Activated T-helper 2 cell treated with anti-CD3 and anti-CD28 coated beads, Interferon-gamma antibody, Interleukin-2, Interleukin-4, amounts not matched to agents 10 μg/mL and 5 μg/mL and 100 μg/mL, durations not matched to agents 14 hours and 24 hours and 36 hours (primary cell): ENCODE measurements at regions not wholly inside any gene's neighbourhood (a gene's known extent, or its start where the extent isn't known, plus 50 kb on each side); places are given as distances from the start of the nearest gene placed in this dataset.

Experiments
- DNase-seq: peaks from one replicate; pipeline ENCODE4 v3.0.0; 2021; ENCODE audit warnings: low spot score
- H3K27ac Mint-ChIP-seq: one replicate; pipeline ENCODE4 v1.8.0; 2021; ENCODE audit warnings: mixed read lengths
- H3K27me3 Mint-ChIP-seq: one replicate; pipeline ENCODE4 v1.8.0; 2021; ENCODE audit warnings: low read depth, mixed read lengths
- H3K36me3 Mint-ChIP-seq: one replicate; pipeline ENCODE4 v1.8.0; 2021; ENCODE audit warnings: low read depth, mixed read lengths
- H3K4me1 Mint-ChIP-seq: one replicate; pipeline ENCODE4 v1.8.0; 2021; ENCODE audit warnings: low read depth, mixed read lengths
- H3K4me3 Mint-ChIP-seq: one replicate; pipeline ENCODE4 v1.8.0; 2021; ENCODE audit warnings: low read depth, mild to moderate bottlenecking, moderate library complexity, mixed read lengths
- H3K9me3 Mint-ChIP-seq: one replicate; pipeline ENCODE4 v1.8.0; 2021; ENCODE audit warnings: mixed read lengths
- intact Hi-C: fragments of 100-400 bp; cut with micrococcal nuclease; formaldehyde crosslinking; loops from one replicate; pipeline ENCODE4 v1.15.1; 2023

- H3K4me1 Mint-ChIP-seq: no peaks in the 10 kb centered on the region
These were observed 314.9 kb downstream of the PMP22 start for GRCh38 chr17:14950216-14950615.

GRCh38 chr17:14947671-14948070, 317.5 kb downstream of the PMP22 start:
- intact Hi-C loops: no loop called here
- no peaks in the 10 kb centered on the region for H3K27me3 Mint-ChIP-seq
- no peaks in the 10 kb centered on the region for H3K36me3 Mint-ChIP-seq
- H3K4me1 Mint-ChIP-seq: no peaks in the 10 kb centered on the region
- no peak for DNase-seq
- H3K4me3 Mint-ChIP-seq: no peak overlapping the region
- H3K27ac Mint-ChIP-seq: no peak overlapping the region
- no peaks in the 10 kb centered on the region for H3K9me3 Mint-ChIP-seq

More at GRCh38 chr17:14950216-14950615, 314.9 kb downstream of the PMP22 start:
- DNase-seq: no peak
- no peak overlapping the region for H3K27ac Mint-ChIP-seq
- intact Hi-C loops: no loop called here
- H3K36me3 Mint-ChIP-seq: no peaks in the 10 kb centered on the region
- H3K27me3 Mint-ChIP-seq: no peaks in the 10 kb centered on the region
- H3K4me3 Mint-ChIP-seq: no peak overlapping the region
- no peaks in the 10 kb centered on the region for H3K9me3 Mint-ChIP-seq

- no peaks in the 10 kb centered on the region for H3K27me3 Mint-ChIP-seq
- H3K9me3 Mint-ChIP-seq: no peaks in the 10 kb centered on the region
- no peaks in the 10 kb centered on the region for H3K4me1 Mint-ChIP-seq
- no peak overlapping the region for H3K4me3 Mint-ChIP-seq
- intact Hi-C loops: no loop called here
- DNase-seq: no peak
- H3K27ac Mint-ChIP-seq: no peak overlapping the region
- no peaks in the 10 kb centered on the region for H3K36me3 Mint-ChIP-seq
These were observed 318.6 kb downstream of the PMP22 start for GRCh38 chr17:14946481-14946880.

GRCh38 chr17:14942526-14943190, 322.5 kb downstream of the PMP22 start:
- Mint-ChIP-seq H3K4me1 (no peaks in the 10 kb centered on the region), H3K27me3 (no peaks in the 10 kb centered on the region), H3K27ac (no peak overlapping the region), H3K9me3 (no peaks in the 10 kb centered on the region), H3K4me3 (no peak overlapping the region), H3K36me3 (no peaks in the 10 kb centered on the region)
- no peak for DNase-seq
- intact Hi-C loops: no loop called here

GRCh38 chr17:14940938-14941265, 324.2 kb downstream of the PMP22 start:
- DNase-seq: no peak
- no peaks in the 10 kb centered on the region for H3K9me3 Mint-ChIP-seq
- intact Hi-C loops: no loop called here
- H3K27ac Mint-ChIP-seq: no peak overlapping the region
- no peak overlapping the region for H3K4me3 Mint-ChIP-seq
- H3K36me3 Mint-ChIP-seq: no peaks in the 10 kb centered on the region
- H3K4me1 Mint-ChIP-seq: no peaks in the 10 kb centered on the region
- H3K27me3 Mint-ChIP-seq: no peaks in the 10 kb centered on the region

GRCh38 chr17:14940108-14940937, 324.8 kb downstream of the PMP22 start:
- Mint-ChIP-seq H3K4me1 (no peaks in the 10 kb centered on the region), H3K9me3 (no peaks in the 10 kb centered on the region), H3K27ac (no peak overlapping the region), H3K4me3 (no peak overlapping the region), H3K27me3 (no peaks in the 10 kb centered on the region), H3K36me3 (no peaks in the 10 kb centered on the region)
- intact Hi-C loops: no loop called here
- no peak for DNase-seq

GRCh38 chr17:14935845-14936485, 329.2 kb downstream of the PMP22 start:
- intact Hi-C loops: no loop called here
- H3K36me3 Mint-ChIP-seq: no peaks in the 10 kb centered on the region
- H3K9me3 Mint-ChIP-seq: no peaks in the 10 kb centered on the region

GRCh38 chr17:14935139-14935841, 329.8 kb downstream of the PMP22 start:
- intact Hi-C loops: no loop called here
- Mint-ChIP-seq H3K36me3 (no peaks in the 10 kb centered on the region), H3K4me3 (no peak overlapping the region), H3K27ac (no peak overlapping the region), H3K4me1 (no peaks in the 10 kb centered on the region), H3K27me3 (no peaks in the 10 kb centered on the region), H3K9me3 (no peaks in the 10 kb centered on the region)
- no peak for DNase-seq

More at GRCh38 chr17:14935845-14936485, 329.2 kb downstream of the PMP22 start:
- no peak overlapping the region for H3K27ac Mint-ChIP-seq
- H3K4me1 Mint-ChIP-seq: no peaks in the 10 kb centered on the region
- H3K4me3 Mint-ChIP-seq: no peak overlapping the region
- DNase-seq: no peak
- no peaks in the 10 kb centered on the region for H3K27me3 Mint-ChIP-seq

- Mint-ChIP-seq H3K36me3 (no peaks in the 10 kb centered on the region), H3K4me3 (no peak overlapping the region), H3K4me1 (no peaks in the 10 kb centered on the region), H3K9me3 (no peaks in the 10 kb centered on the region), H3K27me3 (no peaks in the 10 kb centered on the region), H3K27ac (no peak overlapping the region)
- intact Hi-C loops: no loop called here
- DNase-seq: no peak
These were observed 331.4 kb downstream of the PMP22 start for GRCh38 chr17:14933676-14934075.

GRCh38 chr17:14926526-14927122, 338.5 kb downstream of the PMP22 start:
- Mint-ChIP-seq H3K9me3 (no peaks in the 10 kb centered on the region), H3K27me3 (no peaks in the 10 kb centered on the region), H3K4me3 (no peak overlapping the region), H3K4me1 (no peaks in the 10 kb centered on the region), H3K27ac (no peak overlapping the region), H3K36me3 (no peaks in the 10 kb centered on the region)
- intact Hi-C loops: loop anchor here (1.0 to 10.0 kb wide), 3 partner anchors 622 to 1592 kb away; partner anchors contain the start of gene HS3ST3B1
- peak; percentile 11 for DNase-seq

- DNase-seq: no peak
- H3K9me3 Mint-ChIP-seq: no peaks in the 10 kb centered on the region
- H3K4me1 Mint-ChIP-seq: no peaks in the 10 kb centered on the region
- no peak overlapping the region for H3K4me3 Mint-ChIP-seq
- intact Hi-C loops: loop anchor here (1.0 to 10.0 kb wide), 3 partner anchors 621 to 1591 kb away; partner anchors contain the start of gene HS3ST3B1
- no peaks in the 10 kb centered on the region for H3K36me3 Mint-ChIP-seq
- no peak overlapping the region for H3K27ac Mint-ChIP-seq
- no peaks in the 10 kb centered on the region for H3K27me3 Mint-ChIP-seq
These were observed 339.1 kb downstream of the PMP22 start for GRCh38 chr17:14926073-14926472.

- Mint-ChIP-seq H3K4me1 (no peaks in the 10 kb centered on the region), H3K27me3 (no peaks in the 10 kb centered on the region), H3K4me3 (no peak overlapping the region), H3K27ac (no peak overlapping the region), H3K9me3 (no peaks in the 10 kb centered on the region), H3K36me3 (no peaks in the 10 kb centered on the region)
- intact Hi-C loops: loop anchor here (10.0 kb wide), 2 partner anchors 621 to 1591 kb away; partner anchors contain the start of gene HS3ST3B1
- DNase-seq: no peak
These were observed 339.6 kb downstream of the PMP22 start for GRCh38 chr17:14925498-14925897.
